ENCODE measurements at regions not wholly inside any gene's neighbourhood (a gene's known extent, or its start where the extent isn't known, plus 50 kb on each side); places are given as distances from the start of the nearest gene placed in this dataset.

DNA sequence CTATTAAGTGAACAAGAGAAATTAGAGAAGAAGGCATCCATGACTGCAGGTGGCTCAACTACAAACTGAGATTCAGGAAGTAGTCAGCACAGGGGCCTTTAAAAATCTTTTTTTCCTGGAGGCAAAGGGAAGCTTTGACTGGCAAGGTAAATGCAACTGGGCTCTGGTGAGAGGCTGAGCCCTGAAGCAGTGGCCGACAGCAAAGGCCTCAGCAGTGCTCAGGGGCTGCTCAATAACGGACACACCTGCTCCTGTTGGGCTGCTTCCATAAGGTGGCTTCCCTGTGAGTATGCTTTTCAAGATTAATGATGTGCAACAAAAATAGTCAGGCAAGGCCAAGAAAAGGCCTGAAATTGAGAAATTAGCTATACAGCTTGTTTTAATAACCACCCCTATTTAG lies 134.2 kb upstream of the RGMB start:
- TF ChIP-seq, protein P1, sequence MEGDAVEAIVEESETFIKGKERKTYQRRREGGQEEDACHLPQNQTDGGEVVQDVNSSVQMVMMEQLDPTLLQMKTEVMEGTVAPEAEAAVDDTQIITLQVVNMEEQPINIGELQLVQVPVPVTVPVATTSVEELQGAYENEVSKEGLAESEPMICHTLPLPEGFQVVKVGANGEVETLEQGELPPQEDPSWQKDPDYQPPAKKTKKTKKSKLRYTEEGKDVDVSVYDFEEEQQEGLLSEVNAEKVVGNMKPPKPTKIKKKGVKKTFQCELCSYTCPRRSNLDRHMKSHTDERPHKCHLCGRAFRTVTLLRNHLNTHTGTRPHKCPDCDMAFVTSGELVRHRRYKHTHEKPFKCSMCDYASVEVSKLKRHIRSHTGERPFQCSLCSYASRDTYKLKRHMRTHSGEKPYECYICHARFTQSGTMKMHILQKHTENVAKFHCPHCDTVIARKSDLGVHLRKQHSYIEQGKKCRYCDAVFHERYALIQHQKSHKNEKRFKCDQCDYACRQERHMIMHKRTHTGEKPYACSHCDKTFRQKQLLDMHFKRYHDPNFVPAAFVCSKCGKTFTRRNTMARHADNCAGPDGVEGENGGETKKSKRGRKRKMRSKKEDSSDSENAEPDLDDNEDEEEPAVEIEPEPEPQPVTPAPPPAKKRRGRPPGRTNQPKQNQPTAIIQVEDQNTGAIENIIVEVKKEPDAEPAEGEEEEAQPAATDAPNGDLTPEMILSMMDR (IDR thresholded peaks at IDR 0.05; ENCODE audit: low read depth, low read length) = no peak
- H3K4me3 ChIP-seq (ENCODE audit: low read depth, low read length) = no peak overlapping the region
- no peak overlapping the region for H3K27ac ChIP-seq
- no peaks in the 10 kb centered on the region for H3K36me3 ChIP-seq
- H3K27me3 ChIP-seq (ENCODE audit: insufficient read depth, low read depth, severe bottlenecking) = peaks cover 2% of the 10 kb centered on the region
- no peak for DNase-seq
- no peaks in the 10 kb centered on the region for H3K9me3 ChIP-seq (ENCODE audit: severe bottlenecking)

DNA sequence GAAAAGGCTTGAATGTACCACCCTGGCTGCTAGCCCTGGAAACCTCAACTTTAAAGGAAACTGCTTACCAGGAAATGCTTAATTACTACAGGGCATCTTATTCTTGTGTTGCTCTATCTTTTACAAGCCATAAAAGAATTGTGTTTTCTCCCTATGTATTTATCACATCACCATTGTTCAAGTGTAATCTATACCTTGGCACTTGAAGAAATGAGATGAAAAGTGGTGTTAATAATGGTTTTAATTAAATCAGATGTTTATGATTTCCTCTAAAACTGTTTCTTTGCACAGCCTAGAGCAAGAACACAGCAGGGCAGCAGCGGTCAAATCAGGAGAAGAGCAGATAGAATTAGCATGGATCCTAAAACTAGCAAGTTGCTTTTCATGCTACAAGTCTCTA lies 131.8 kb upstream of the RGMB start:
- no peak for DNase-seq
- TF ChIP-seq, protein P1 (IDR thresholded peaks at IDR 0.05; ENCODE audit: low read depth, low read length) = no peak
- Histone ChIP-seq H3K36me3 (no peaks in the 10 kb centered on the region), H3K4me3 (ENCODE audit: low read depth, low read length) (no peak overlapping the region), H3K9me3 (ENCODE audit: severe bottlenecking) (no peaks in the 10 kb centered on the region), H3K27ac (no peak overlapping the region), H3K27me3 (ENCODE audit: insufficient read depth, low read depth, severe bottlenecking) (peaks cover 2% of the 10 kb centered on the region)

DNA sequence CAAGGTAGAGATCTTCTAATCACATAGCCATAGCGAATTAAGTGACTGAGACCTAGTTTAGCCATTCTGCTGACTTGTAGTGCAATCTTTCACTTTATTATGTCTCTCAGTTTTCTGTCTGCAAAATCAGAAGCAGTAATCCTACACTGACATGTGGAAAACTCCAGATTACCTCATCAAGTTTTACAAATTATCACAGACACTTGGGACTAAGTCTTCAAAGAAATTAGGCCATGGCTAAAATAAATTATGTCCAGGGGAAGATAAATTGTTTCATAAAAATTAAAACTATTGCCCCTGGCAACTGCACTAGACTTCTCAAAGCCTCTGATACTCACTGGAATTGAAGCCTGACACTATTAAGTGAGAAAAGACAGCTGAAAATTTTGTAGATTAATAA lies 129.9 kb upstream of the RGMB start:
- TF ChIP-seq, protein P1 (IDR thresholded peaks at IDR 0.05; ENCODE audit: low read depth, low read length) = no peak

DNA sequence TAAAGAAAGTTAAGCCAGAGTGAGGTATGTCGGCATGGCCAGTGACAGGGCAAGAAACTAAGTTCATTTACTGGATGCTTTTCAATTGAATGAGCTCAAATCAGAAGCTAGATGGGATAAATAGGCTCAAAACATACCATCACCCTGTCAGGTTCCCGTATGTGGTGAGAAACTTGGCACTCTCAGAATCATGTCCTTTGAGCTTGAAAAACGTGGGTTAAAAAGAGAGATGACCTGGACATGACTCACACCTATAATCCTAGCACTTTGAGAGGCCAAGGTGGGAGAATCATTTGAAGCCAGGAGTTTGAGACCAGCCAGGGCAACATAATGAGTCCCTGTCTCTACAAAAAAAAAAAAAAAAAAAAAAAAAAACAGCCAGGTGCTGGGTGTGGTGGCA lies 121.7 kb upstream of the RGMB start:
- H3K4me3 ChIP-seq (ENCODE audit: low read depth, low read length) = no peak overlapping the region
- H3K9me3 ChIP-seq (ENCODE audit: severe bottlenecking) = no peaks in the 10 kb centered on the region
- TF ChIP-seq, protein P1 (IDR thresholded peaks at IDR 0.05; ENCODE audit: low read depth, low read length) = no peak
- H3K27me3 ChIP-seq (ENCODE audit: insufficient read depth, low read depth, severe bottlenecking) = no peaks in the 10 kb centered on the region
- no peak for DNase-seq
- H3K27ac ChIP-seq = no peak overlapping the region
- H3K36me3 ChIP-seq = no peaks in the 10 kb centered on the region

More for the DNA sequence above, 129.9 kb upstream of the RGMB start:
- Histone ChIP-seq H3K27me3 (ENCODE audit: insufficient read depth, low read depth, severe bottlenecking) (peaks cover 1% of the 10 kb centered on the region), H3K4me3 (ENCODE audit: low read depth, low read length) (no peak overlapping the region), H3K27ac (no peak overlapping the region), H3K9me3 (ENCODE audit: severe bottlenecking) (no peaks in the 10 kb centered on the region), H3K36me3 (no peaks in the 10 kb centered on the region)
- no peak for DNase-seq

DNA sequence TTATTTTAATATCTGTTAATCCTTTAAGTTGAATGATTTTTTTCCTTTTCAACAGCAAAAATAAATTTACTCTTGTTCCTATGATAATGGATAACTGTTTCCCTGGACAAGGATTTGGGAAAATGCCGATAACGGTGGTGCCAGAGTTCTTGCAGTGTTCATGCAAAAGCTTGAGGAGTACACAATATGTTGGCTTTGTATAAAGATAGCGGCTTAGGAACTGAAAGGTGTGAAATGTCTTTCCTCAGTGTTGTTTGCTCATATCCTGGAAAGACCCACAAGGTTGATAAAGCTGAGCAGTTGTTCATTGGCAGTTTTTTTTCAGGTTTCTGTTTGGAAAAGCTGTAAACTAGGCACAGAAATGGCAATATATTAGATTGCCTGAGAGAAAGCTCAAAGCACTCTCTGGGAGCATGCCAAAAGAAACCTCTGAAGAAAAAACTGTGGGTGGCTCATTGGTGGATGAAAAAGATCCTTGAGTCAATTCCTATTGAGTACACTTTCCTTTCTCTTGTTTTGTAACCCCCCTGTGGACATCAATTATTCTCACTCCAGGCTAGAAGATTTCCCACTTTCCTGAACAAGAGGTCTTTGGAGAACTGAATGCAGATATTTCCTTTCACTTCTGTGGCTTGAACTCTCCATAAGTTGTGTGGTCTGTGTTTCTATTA lies 117.2 kb upstream of the RGMB start:
- H3K36me3 ChIP-seq = no peaks in the 10 kb centered on the region
- DNase-seq = no peak
- no peaks in the 10 kb centered on the region for H3K9me3 ChIP-seq (ENCODE audit: severe bottlenecking)
- no peak overlapping the region for H3K27ac ChIP-seq
- no peak overlapping the region for H3K4me3 ChIP-seq (ENCODE audit: low read depth, low read length)
- no peaks in the 10 kb centered on the region for H3K27me3 ChIP-seq (ENCODE audit: insufficient read depth, low read depth, severe bottlenecking)
- TF ChIP-seq, protein P1 (IDR thresholded peaks at IDR 0.05; ENCODE audit: low read depth, low read length) = no peak

DNA sequence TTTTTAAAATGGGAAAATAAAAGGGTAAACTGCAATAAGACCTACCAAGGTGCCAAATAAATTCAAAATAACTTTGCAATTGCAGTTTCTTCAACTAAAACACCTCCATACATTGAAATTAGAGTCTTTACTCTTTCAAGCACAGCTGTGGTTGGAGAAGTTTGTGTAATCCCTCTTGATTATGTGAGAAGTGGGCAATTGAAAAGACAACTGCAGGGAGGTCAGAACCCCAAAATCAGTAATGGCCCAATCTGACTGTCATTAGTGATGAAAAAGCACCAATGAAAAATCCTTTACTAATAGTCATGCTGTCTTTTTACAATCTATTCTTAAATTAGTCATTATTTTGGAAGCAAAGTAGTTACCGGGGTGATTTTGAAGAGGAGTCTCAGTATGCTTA lies 116.7 kb upstream of the RGMB start:
- H3K27me3 ChIP-seq (ENCODE audit: insufficient read depth, low read depth, severe bottlenecking) = no peaks in the 10 kb centered on the region
- H3K9me3 ChIP-seq (ENCODE audit: severe bottlenecking) = no peaks in the 10 kb centered on the region
- H3K36me3 ChIP-seq = no peaks in the 10 kb centered on the region
- DNase-seq = no peak
- TF ChIP-seq, protein P1 (IDR thresholded peaks at IDR 0.05; ENCODE audit: low read depth, low read length) = no peak
- no peak overlapping the region for H3K4me3 ChIP-seq (ENCODE audit: low read depth, low read length)
- no peak overlapping the region for H3K27ac ChIP-seq
